OCI-LY3 (cell line): ENCODE measurements at regions not wholly inside any gene's neighbourhood (a gene's known extent, or its start where the extent isn't known, plus 50 kb on each side); places are given as distances from the start of the nearest gene placed in this dataset.

Source experiments
- H2AFZ ChIP-seq: fragments of 200-600, 300-600 bp; shearing (Covaris generic); 2 replicates; pipeline ENCODE4 v1.6.0; 2014; ENCODE audit warnings: antibody characterized with exemption, low read depth, low read length
- H3K27ac ChIP-seq: fragments of 200-600, 300-600 bp; sonication (generic); 2 replicates; pipeline ENCODE4 v1.5.1; 2014; ENCODE audit warnings: mild to moderate bottlenecking, low read length, moderate library complexity, mixed read lengths
- H3K27me3 ChIP-seq: fragments of 200-600, 300-600 bp; sonication (generic); 2 replicates; pipeline ENCODE4 v1.6.1; 2014; ENCODE audit warnings: low read depth, low read length, mixed read lengths
- H3K36me3 ChIP-seq: fragments of 200-600, 300-600 bp; sonication (generic); replicated peaks from 2 replicates; pipeline ENCODE3; 2014; ENCODE audit warnings: low read depth, low read length, mixed read lengths
- H3K4me1 ChIP-seq: fragments of 300-600, 200-600 bp; sonication (generic); 2 replicates; pipeline ENCODE4 v1.6.1; 2014; ENCODE audit warnings: low read length, mixed read lengths
- H3K4me2 ChIP-seq: fragments of 200-600, 300-600 bp; sonication (generic); 2 replicates; pipeline ENCODE4 v1.6.1; 2014; ENCODE audit warnings: low read length, mixed read lengths
- H3K4me3 ChIP-seq: fragments of 300-600, 200-600 bp; sonication (generic); 2 replicates; pipeline ENCODE4 v1.5.1; 2014; ENCODE audit warnings: antibody characterized with exemption, mild to moderate bottlenecking, low read length, moderate library complexity
- H3K79me2 ChIP-seq: fragments of 300-600, 200-600 bp; shearing (Covaris generic); 2 replicates; pipeline ENCODE4 v1.6.1; 2014; ENCODE audit warnings: mild to moderate bottlenecking, low read length, mixed read lengths
- H3K9ac ChIP-seq: fragments of 300-600, 200-600 bp; shearing (Covaris generic); 2 replicates; pipeline ENCODE4 v1.6.0; 2014; ENCODE audit warnings: mild to moderate bottlenecking, low read length, moderate library complexity
- H3K9me3 ChIP-seq: fragments of 200-600, 300-600 bp; shearing (Covaris generic); 2 replicates; pipeline ENCODE4 v1.6.1; 2014; ENCODE audit warnings: low read length, mixed read lengths; ENCODE audit not compliant: insufficient read depth
- H4K20me1 ChIP-seq: fragments of 200-600, 300-600 bp; sonication (generic); 2 replicates; pipeline ENCODE4 v1.6.1; 2016; ENCODE audit warnings: low read length, mixed read lengths; ENCODE audit not compliant: insufficient read depth
- CTCF ChIP-seq: fragments of 200-600, 300-600 bp; sonication (generic); IDR thresholded peaks from 2 replicates; pipeline ENCODE4 v1.5.1; 2014; ENCODE audit warnings: antibody characterized with exemption, low read length, low read depth
- EZH2phosphoT487 ChIP-seq: fragments of 200-600 bp; shearing (Covaris generic); IDR thresholded peaks from 2 replicates; pipeline ENCODE4 v1.6.1; 2018; ENCODE audit warnings: antibody characterized with exemption, mixed run types, low read depth

GRCh38 chr2:65558743-65559142 is 126.3 kb upstream of the SPRED2 start:
- no peaks in the 10 kb centered on the region for H4K20me1 ChIP-seq
- no peak overlapping the region for H2AFZ ChIP-seq
- H3K79me2 ChIP-seq, result no peaks in the 10 kb centered on the region
- peaks cover 8% of the 10 kb centered on the region for H3K4me1 ChIP-seq
- no peaks in the 10 kb centered on the region for H3K36me3 ChIP-seq
- H3K9me3 ChIP-seq, result no peaks in the 10 kb centered on the region
- H3K27ac ChIP-seq, result no peak overlapping the region
- no peak for TF ChIP-seq EZH2phosphoT487
- TF ChIP-seq CTCF, result no peak
- peaks cover 30% of the 10 kb centered on the region for H3K27me3 ChIP-seq
- H3K9ac ChIP-seq, result no peak overlapping the region
- H3K4me2 ChIP-seq, result no peak overlapping the region
- no peak overlapping the region for H3K4me3 ChIP-seq

GRCh38 chr2:65557616-65558573 is 125.5 kb upstream of the SPRED2 start:
- Histone ChIP-seq H3K4me1 (peaks cover 12% of the 10 kb centered on the region), H3K4me3 (no peak overlapping the region), H3K79me2 (no peaks in the 10 kb centered on the region), H3K27me3 (peaks cover 31% of the 10 kb centered on the region), H3K9ac (no peak overlapping the region), H3K9me3 (no peaks in the 10 kb centered on the region), H4K20me1 (no peaks in the 10 kb centered on the region), H2AFZ (no peak overlapping the region), H3K4me2 (no peak overlapping the region), H3K27ac (no peak overlapping the region), H3K36me3 (no peaks in the 10 kb centered on the region)
- TF ChIP-seq EZH2phosphoT487 (no peak), CTCF (no peak)

GRCh38 chr2:65554765-65555591 is 122.6 kb upstream of the SPRED2 start:
- H3K36me3 ChIP-seq, result no peaks in the 10 kb centered on the region
- H4K20me1 ChIP-seq, result no peaks in the 10 kb centered on the region
- no peaks in the 10 kb centered on the region for H3K79me2 ChIP-seq
- no peaks in the 10 kb centered on the region for H3K9me3 ChIP-seq
- no peak overlapping the region for H3K27ac ChIP-seq
- no peak overlapping the region for H3K4me3 ChIP-seq
- peaks cover 18% of the 10 kb centered on the region for H3K4me1 ChIP-seq
- peak overlapping the region; percentile 37 for H3K4me2 ChIP-seq
- peaks cover 44% of the 10 kb centered on the region for H3K27me3 ChIP-seq
- no peak for TF ChIP-seq EZH2phosphoT487
- TF ChIP-seq CTCF, result no peak
- no peak overlapping the region for H2AFZ ChIP-seq
- H3K9ac ChIP-seq, result no peak overlapping the region

GRCh38 chr2:65553504-65554074 is 121.2 kb upstream of the SPRED2 start:
- H3K4me3 ChIP-seq, result no peak overlapping the region
- no peaks in the 10 kb centered on the region for H3K9me3 ChIP-seq
- no peak overlapping the region for H2AFZ ChIP-seq
- peak overlapping the region; percentile 99 for H3K4me2 ChIP-seq
- H3K27me3 ChIP-seq, result peaks cover 54% of the 10 kb centered on the region
- no peaks in the 10 kb centered on the region for H4K20me1 ChIP-seq
- no peak overlapping the region for H3K27ac ChIP-seq
- peaks cover 26% of the 10 kb centered on the region for H3K4me1 ChIP-seq
- no peaks in the 10 kb centered on the region for H3K36me3 ChIP-seq
- TF ChIP-seq CTCF (no peak), EZH2phosphoT487 (no peak)
- H3K79me2 ChIP-seq, result no peaks in the 10 kb centered on the region
- H3K9ac ChIP-seq, result no peak overlapping the region
